ENCODE measurements at regions not wholly inside any gene's neighbourhood (a gene's known extent, or its start where the extent isn't known, plus 50 kb on each side); places are given as distances from the start of the nearest gene placed in this dataset.

GRCh38 chr2:220736778-220737177, 835.3 kb downstream of the EPHA4 start:
- Mint-ChIP-seq H3K4me3 (no peak overlapping the region), H3K4me1 (ENCODE audit: unreplicated experiment) (no peaks in the 10 kb centered on the region), H3K27ac (no peak overlapping the region), H3K27me3 (no peaks in the 10 kb centered on the region), H3K36me3 (no peaks in the 10 kb centered on the region), H3K9me3 (peaks cover 5% of the 10 kb centered on the region)
- DNase-seq (ENCODE audit: extremely low spot score, unreplicated experiment): no peak
- TF ChIP-seq, protein P1, sequence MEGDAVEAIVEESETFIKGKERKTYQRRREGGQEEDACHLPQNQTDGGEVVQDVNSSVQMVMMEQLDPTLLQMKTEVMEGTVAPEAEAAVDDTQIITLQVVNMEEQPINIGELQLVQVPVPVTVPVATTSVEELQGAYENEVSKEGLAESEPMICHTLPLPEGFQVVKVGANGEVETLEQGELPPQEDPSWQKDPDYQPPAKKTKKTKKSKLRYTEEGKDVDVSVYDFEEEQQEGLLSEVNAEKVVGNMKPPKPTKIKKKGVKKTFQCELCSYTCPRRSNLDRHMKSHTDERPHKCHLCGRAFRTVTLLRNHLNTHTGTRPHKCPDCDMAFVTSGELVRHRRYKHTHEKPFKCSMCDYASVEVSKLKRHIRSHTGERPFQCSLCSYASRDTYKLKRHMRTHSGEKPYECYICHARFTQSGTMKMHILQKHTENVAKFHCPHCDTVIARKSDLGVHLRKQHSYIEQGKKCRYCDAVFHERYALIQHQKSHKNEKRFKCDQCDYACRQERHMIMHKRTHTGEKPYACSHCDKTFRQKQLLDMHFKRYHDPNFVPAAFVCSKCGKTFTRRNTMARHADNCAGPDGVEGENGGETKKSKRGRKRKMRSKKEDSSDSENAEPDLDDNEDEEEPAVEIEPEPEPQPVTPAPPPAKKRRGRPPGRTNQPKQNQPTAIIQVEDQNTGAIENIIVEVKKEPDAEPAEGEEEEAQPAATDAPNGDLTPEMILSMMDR (conservative IDR thresholded peaks at IDR 0.05): no peak

- Mint-ChIP-seq H3K27me3 (peaks cover 4% of the 10 kb centered on the region), H3K9me3 (peaks cover 5% of the 10 kb centered on the region), H3K36me3 (no peaks in the 10 kb centered on the region), H3K4me3 (no peak overlapping the region), H3K27ac (no peak overlapping the region), H3K4me1 (ENCODE audit: unreplicated experiment) (no peaks in the 10 kb centered on the region)
- TF ChIP-seq, protein P1 (conservative IDR thresholded peaks at IDR 0.05): no peak
- no peak for DNase-seq (ENCODE audit: extremely low spot score, unreplicated experiment)
Measured at GRCh38 chr2:220743203-220743602, 828.9 kb downstream of the EPHA4 start.

- Mint-ChIP-seq H3K36me3 (no peaks in the 10 kb centered on the region), H3K4me1 (ENCODE audit: unreplicated experiment) (no peaks in the 10 kb centered on the region), H3K27ac (no peak overlapping the region), H3K4me3 (no peak overlapping the region), H3K27me3 (peaks cover 4% of the 10 kb centered on the region), H3K9me3 (no peaks in the 10 kb centered on the region)
- TF ChIP-seq, protein P1 (conservative IDR thresholded peaks at IDR 0.05): no peak
- no peak for DNase-seq (ENCODE audit: extremely low spot score, unreplicated experiment)
Measured at GRCh38 chr2:220744861-220745260, 827.2 kb downstream of the EPHA4 start.

DNA sequence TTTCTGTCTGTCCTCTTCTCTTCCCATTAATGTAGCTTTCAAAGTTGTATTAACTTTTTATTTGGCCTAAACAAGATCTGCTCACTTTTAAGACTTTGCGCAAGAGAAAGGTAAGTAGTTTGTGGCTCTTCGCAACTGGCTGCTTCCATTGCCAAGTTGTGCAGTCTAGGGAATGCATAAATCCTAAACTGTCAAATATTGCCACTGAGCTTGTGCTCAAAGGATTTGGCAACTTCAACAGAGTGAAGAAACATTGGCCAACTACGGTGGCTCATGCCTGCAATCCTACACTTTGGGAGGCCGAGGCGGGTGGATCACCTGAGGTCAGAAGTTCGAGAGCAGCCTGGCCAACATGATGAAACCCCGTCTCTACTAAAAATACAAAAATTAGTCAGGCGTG, 826.4 kb downstream of the EPHA4 start:
- no peak for DNase-seq (ENCODE audit: extremely low spot score, unreplicated experiment)
- TF ChIP-seq, protein P1 (conservative IDR thresholded peaks at IDR 0.05): no peak
- H3K27ac Mint-ChIP-seq: no peak overlapping the region

GRCh38 chr2:220747736-220748135, 824.4 kb downstream of the EPHA4 start:
- H3K4me3 Mint-ChIP-seq: no peak overlapping the region
- peaks cover 7% of the 10 kb centered on the region for H3K9me3 Mint-ChIP-seq
- TF ChIP-seq, protein P1 (conservative IDR thresholded peaks at IDR 0.05): no peak
- DNase-seq (ENCODE audit: extremely low spot score, unreplicated experiment): no peak
- H3K4me1 Mint-ChIP-seq (ENCODE audit: unreplicated experiment): no peaks in the 10 kb centered on the region
- peaks cover 4% of the 10 kb centered on the region for H3K36me3 Mint-ChIP-seq
- no peak overlapping the region for H3K27ac Mint-ChIP-seq
- peaks cover 4% of the 10 kb centered on the region for H3K27me3 Mint-ChIP-seq

More for the DNA sequence above, 826.4 kb downstream of the EPHA4 start:
- H3K9me3 Mint-ChIP-seq: no peaks in the 10 kb centered on the region
- H3K4me3 Mint-ChIP-seq: no peak overlapping the region
- H3K36me3 Mint-ChIP-seq: peaks cover under 1% of the 10 kb centered on the region
- peaks cover 4% of the 10 kb centered on the region for H3K27me3 Mint-ChIP-seq
- no peaks in the 10 kb centered on the region for H3K4me1 Mint-ChIP-seq (ENCODE audit: unreplicated experiment)
